Lung (tissue), 11 donors: ENCODE measurements at regions not wholly inside any gene's neighbourhood (a gene's known extent, or its start where the extent isn't known, plus 50 kb on each side); places are given as distances from the start of the nearest gene placed in this dataset.

Source experiments
- ATAC-seq: fragments of 200-7000 bp; cut with Tn5 transposase; one replicate; pipeline ENCODE4 v1.9.1; 2020; ENCODE audit warnings: moderate number of reproducible peaks; ENCODE audit not compliant: insufficient read depth, low FRiP score
- DNase-seq, 3 donors: peaks; one replicate each; pipeline ENCODE4 v3.0.0-alpha.2; 2013 to 2017
- H3K27ac ChIP-seq, 2 donors: one replicate each; pipeline ENCODE4 v1.5.1; 2013; ENCODE audit warnings: mild to moderate bottlenecking in 2 of 2, moderate library complexity in 2 of 2, control low read depth in 1 of 2, inconsistent platforms in 1 of 2, low read depth in 1 of 2, low read length in 1 of 2
- H3K27me3 ChIP-seq, 3 donors: one replicate each; pipeline ENCODE4 v1.5.1; 2013; ENCODE audit warnings: low read length in 2 of 3; ENCODE audit not compliant: control insufficient read depth in 3 of 3, insufficient read depth in 3 of 3
- H3K36me3 ChIP-seq, 4 donors: one replicate each; pipeline ENCODE4 v1.5.1; 2013; ENCODE audit warnings: low read length in 4 of 4, mild to moderate bottlenecking in 1 of 4, moderate library complexity in 1 of 4; ENCODE audit not compliant: control insufficient read depth in 4 of 4, insufficient read depth in 4 of 4
- H3K4me1 ChIP-seq, 5 donors: one replicate each; pipeline ENCODE4 v1.5.1; 2013; ENCODE audit warnings: low read length in 5 of 5, mild to moderate bottlenecking in 2 of 5, moderate library complexity in 1 of 5; ENCODE audit not compliant: control insufficient read depth in 5 of 5, insufficient read depth in 5 of 5
- H3K4me3 ChIP-seq: one replicate; pipeline ENCODE4 v1.5.1; 2013; ENCODE audit warnings: mild to moderate bottlenecking, control low read depth, moderate library complexity
- H3K9ac ChIP-seq, 2 donors: one replicate each; pipeline ENCODE4 v1.5.1; 2013; ENCODE audit warnings: low read length in 2 of 2, control low read depth in 1 of 2; ENCODE audit not compliant: insufficient read depth in 1 of 2
- H3K9me3 ChIP-seq, 4 donors: one replicate each; pipeline ENCODE4 v1.5.1; 2013; ENCODE audit warnings: low read length in 3 of 4, mild to moderate bottlenecking in 1 of 4, moderate library complexity in 1 of 4; ENCODE audit not compliant: control insufficient read depth in 4 of 4, insufficient read depth in 3 of 4
- CTCF ChIP-seq: IDR thresholded peaks from 2 replicates; pipeline ENCODE4 v1.5.1; 2012; ENCODE audit warnings: mild to moderate bottlenecking; ENCODE audit errors: control extremely low read depth, extremely low read depth
- WGBS, 2 donors: extraction: QIAGEN DNeasy Blood & Tissue Kit; methylation state at CpG; one replicate each; pipeline ENCODE4 v1.1.7; 2013; 5-methylcytosine and 5-hydroxymethylcytosine counted together
- donor health status: control.
- donor health status: control.
- donor health status: Bipolar disorder and iron deficiency.
- donor health status: healthy.
- donor health status: DM: yes; HTN: yes; CAD: no.

- Histone ChIP-seq H3K27ac (no peak overlapping the region), H3K9ac (no peak overlapping the region), H3K4me1 (peaks cover 0 to 23% (median 0%) of the 10 kb centered on the region in 5 donors), H3K9me3 (peaks cover 0 to 2% (median 0%) of the 10 kb centered on the region in 4 donors), H3K27me3 (no peaks in the 10 kb centered on the region), H3K4me3 (no peak overlapping the region), H3K36me3 (no peaks in the 10 kb centered on the region)
- TF ChIP-seq CTCF, result no peak
- DNase-seq, result no peak
- WGBS, 2 donors, result 46 to 57% methylated on average over 5 of the region's 5 CpGs
- no peak for ATAC-seq
Measured at GRCh38 chr1:99537886-99538617, 107.9 kb upstream of the PALMD start.

GRCh38 chr1:99538618-99538956, 107.3 kb upstream of the PALMD start:
- WGBS, 2 donors, result 75 to 77% methylated on average over 2 of the region's 2 CpGs
- Histone ChIP-seq H3K9me3 (peaks cover 0 to 2% (median 0%) of the 10 kb centered on the region in 4 donors), H3K4me3 (no peak overlapping the region), H3K27me3 (no peaks in the 10 kb centered on the region), H3K36me3 (no peaks in the 10 kb centered on the region), H3K27ac (no peak overlapping the region), H3K4me1 (peaks cover 0 to 23% (median 0%) of the 10 kb centered on the region in 5 donors), H3K9ac (no peak overlapping the region)
- DNase-seq (no peak), ATAC-seq (no peak)
- no peak for TF ChIP-seq CTCF

- no peak for TF ChIP-seq CTCF
- ATAC-seq (no peak), DNase-seq (no peak)
- H3K27me3 ChIP-seq, result no peaks in the 10 kb centered on the region
- no peak overlapping the region for H3K27ac ChIP-seq
- H3K4me3 ChIP-seq, result no peak overlapping the region
- peaks cover 0 to 20% (median 0%) of the 10 kb centered on the region in 5 donors for H3K4me1 ChIP-seq
- H3K9ac ChIP-seq, result no peak overlapping the region
- peaks cover 0 to 2% (median 0%) of the 10 kb centered on the region in 4 donors for H3K9me3 ChIP-seq
- H3K36me3 ChIP-seq, result no peaks in the 10 kb centered on the region
Measured at GRCh38 chr1:99539131-99539530, 106.8 kb upstream of the PALMD start.

- 91 to 100% methylated on average over 1 of the region's 1 CpG for WGBS, 2 donors
- DNase-seq, result no peak
- no peaks in the 10 kb centered on the region for H3K27me3 ChIP-seq
- TF ChIP-seq CTCF, result no peak
- no peak overlapping the region for H3K9ac ChIP-seq
- ATAC-seq, result no peak
- no peak overlapping the region for H3K27ac ChIP-seq
- H3K4me3 ChIP-seq, result no peak overlapping the region
- H3K9me3 ChIP-seq, result peaks cover 0 to 2% (median 0%) of the 10 kb centered on the region in 4 donors
- H3K36me3 ChIP-seq, result no peaks in the 10 kb centered on the region
- H3K4me1 ChIP-seq, result peaks cover 0 to 7% (median 0%) of the 10 kb centered on the region in 5 donors
Measured at GRCh38 chr1:99540744-99541143, 105.2 kb upstream of the PALMD start.
